Stomach (tissue), 4 donors: ENCODE measurements at regions not wholly inside any gene's neighbourhood (a gene's known extent, or its start where the extent isn't known, plus 50 kb on each side); places are given as distances from the start of the nearest gene placed in this dataset.

ENCODE experiments used
- EP300 ChIP-seq: sonication (generic); formaldehyde crosslinking; IDR thresholded peaks from one replicate; pipeline ENCODE4 v1.6.1; 2017; ENCODE audit warnings: antibody characterized with exemption
- POLR2A ChIP-seq, 4 donors: fragments of 450-650 bp; IDR thresholded peaks; one replicate each; pipeline ENCODE4 v1.6.1; 2016; ENCODE audit warnings: antibody characterized with exemption in 4 of 4, control low read depth in 2 of 4, mild to moderate bottlenecking in 1 of 4, moderate library complexity in 1 of 4
- POLR2AphosphoS5 ChIP-seq, 3 donors: sonication (generic); formaldehyde crosslinking; IDR thresholded peaks; one replicate each; pipeline ENCODE4 v1.6.1; 2016; ENCODE audit warnings: antibody characterized with exemption in 3 of 3
- TF ChIP-seq, protein P1 (sequence below), 7 experiments: fragments of 450-650 bp in 4 of 7; fragments of 200-600 bp in 3 of 7; sonication (generic) in 3 of 7; IDR thresholded peaks; one replicate each; pipeline ENCODE4 v1.5.1; 2016 to 2019; ENCODE audit warnings: antibody characterized with exemption in 7 of 7, control low read depth in 2 of 7, mild to moderate bottlenecking in 1 of 7

DNA sequence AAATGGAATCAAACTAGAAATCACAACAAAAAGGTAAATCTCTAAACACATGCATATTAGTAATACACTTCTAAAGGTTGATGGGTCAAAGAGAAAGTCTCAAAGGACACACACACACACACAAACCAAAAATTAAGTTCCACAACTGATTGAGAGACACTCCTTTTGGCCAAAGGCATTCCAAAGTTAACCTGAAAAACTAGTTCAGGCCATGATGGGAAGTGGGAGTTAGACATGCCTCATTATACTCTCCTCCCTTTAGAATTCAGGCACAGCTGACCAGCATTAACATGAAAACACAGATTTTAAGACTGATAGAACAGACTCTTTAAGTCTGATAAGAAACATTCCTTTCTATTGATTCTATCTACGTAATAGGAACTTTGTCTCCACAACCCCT lies 332.4 kb upstream of the IGFBP3 start:
- TF ChIP-seq POLR2A (IDR thresholded peaks at IDR 0.05) = no peak
- TF ChIP-seq, protein P1, sequence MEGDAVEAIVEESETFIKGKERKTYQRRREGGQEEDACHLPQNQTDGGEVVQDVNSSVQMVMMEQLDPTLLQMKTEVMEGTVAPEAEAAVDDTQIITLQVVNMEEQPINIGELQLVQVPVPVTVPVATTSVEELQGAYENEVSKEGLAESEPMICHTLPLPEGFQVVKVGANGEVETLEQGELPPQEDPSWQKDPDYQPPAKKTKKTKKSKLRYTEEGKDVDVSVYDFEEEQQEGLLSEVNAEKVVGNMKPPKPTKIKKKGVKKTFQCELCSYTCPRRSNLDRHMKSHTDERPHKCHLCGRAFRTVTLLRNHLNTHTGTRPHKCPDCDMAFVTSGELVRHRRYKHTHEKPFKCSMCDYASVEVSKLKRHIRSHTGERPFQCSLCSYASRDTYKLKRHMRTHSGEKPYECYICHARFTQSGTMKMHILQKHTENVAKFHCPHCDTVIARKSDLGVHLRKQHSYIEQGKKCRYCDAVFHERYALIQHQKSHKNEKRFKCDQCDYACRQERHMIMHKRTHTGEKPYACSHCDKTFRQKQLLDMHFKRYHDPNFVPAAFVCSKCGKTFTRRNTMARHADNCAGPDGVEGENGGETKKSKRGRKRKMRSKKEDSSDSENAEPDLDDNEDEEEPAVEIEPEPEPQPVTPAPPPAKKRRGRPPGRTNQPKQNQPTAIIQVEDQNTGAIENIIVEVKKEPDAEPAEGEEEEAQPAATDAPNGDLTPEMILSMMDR (IDR thresholded peaks at IDR 0.05) = no peak
- no peak for TF ChIP-seq EP300
- no peak for TF ChIP-seq POLR2AphosphoS5 (IDR thresholded peaks at IDR 0.05)
